Activated CD8-positive, alpha-beta memory T cell treated with anti-CD3 and anti-CD28 coated beads, Interleukin-2, amount 10 ng/mL, durations not matched to agents 7 days and 5 days (primary cell): ENCODE measurements at regions not wholly inside any gene's neighbourhood (a gene's known extent, or its start where the extent isn't known, plus 50 kb on each side); places are given as distances from the start of the nearest gene placed in this dataset.
"Not testable (repeated sequence)": the region's sequence is repeated elsewhere in the genome, so short reads cannot be mapped to it uniquely, and the experiment has no call there.

Experiments
- ATAC-seq: fragments of 150-1000 bp; cut with Tn5 transposase; one replicate; pipeline ENCODE4 v1.10.0; 2021; ENCODE audit warnings: moderate library complexity
- CTCF ChIA-PET: fragments of 350-600 bp; sonication (Branson Sonifier 250); formaldehyde crosslinking; loops from one replicate; lab custom pipeline; 2021; ENCODE audit warnings: antibody characterized with exemption; lab: Charles Lee
- DNase-seq: peaks from one replicate; pipeline ENCODE4 v3.0.0-alpha.2; 2020
- H3K27ac Mint-ChIP-seq: one replicate; pipeline ENCODE4 v1.8.0; 2021; ENCODE audit warnings: mild to moderate bottlenecking, mixed read lengths
- H3K27me3 Mint-ChIP-seq: one replicate; pipeline ENCODE4 v1.8.0; 2021; ENCODE audit warnings: mixed read lengths
- H3K36me3 Mint-ChIP-seq: one replicate; pipeline ENCODE4 v1.8.0; 2021; ENCODE audit warnings: mild to moderate bottlenecking, mixed read lengths
- H3K4me1 Mint-ChIP-seq: one replicate; pipeline ENCODE4 v1.8.0; 2021; ENCODE audit warnings: mixed read lengths
- H3K4me3 Mint-ChIP-seq: one replicate; pipeline ENCODE4 v1.8.0; 2021; ENCODE audit warnings: mild to moderate bottlenecking, moderate library complexity, mixed read lengths
- H3K9me3 Mint-ChIP-seq: one replicate; pipeline ENCODE4 v1.8.0; 2022; ENCODE audit warnings: low read depth, mixed read lengths

- H3K36me3 Mint-ChIP-seq, H3K9me3 Mint-ChIP-seq, H3K4me1 Mint-ChIP-seq, H3K4me3 Mint-ChIP-seq, CTCF ChIA-PET, H3K27ac Mint-ChIP-seq, DNase-seq, H3K27me3 Mint-ChIP-seq, ATAC-seq: not testable (repeated sequence)
Observed at GRCh38 chr9:119870251-119870650, 501.0 kb upstream of the BRINP1 start.

DNA sequence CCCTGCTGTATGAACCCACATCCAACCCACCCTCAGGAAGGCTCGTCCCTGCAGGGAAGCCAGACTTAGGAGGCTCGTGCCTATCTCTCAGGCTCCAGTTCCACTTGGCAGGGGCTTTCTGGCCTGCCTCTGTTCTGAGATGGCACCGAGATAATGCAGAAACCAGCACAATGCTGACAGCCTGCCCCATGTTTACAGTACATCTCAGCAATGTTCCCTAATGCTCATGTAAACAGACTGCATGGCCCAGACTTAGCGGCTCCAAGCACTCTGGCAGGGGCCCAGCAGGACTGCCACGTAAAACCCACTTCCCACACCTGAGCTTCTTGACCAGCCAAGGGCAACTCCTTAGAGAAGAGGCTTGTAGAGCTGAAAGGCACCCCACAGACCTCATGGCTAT, 499.5 kb upstream of the BRINP1 start:
- ATAC-seq (no peak), DNase-seq (no peak)
- Mint-ChIP-seq H3K9me3 (peaks cover 3% of the 10 kb centered on the region), H3K4me1 (no peaks in the 10 kb centered on the region), H3K4me3 (no peak overlapping the region), H3K27me3 (no peaks in the 10 kb centered on the region), H3K36me3 (no peaks in the 10 kb centered on the region), H3K27ac (no peak overlapping the region)
- CTCF ChIA-PET, result no interaction called here

DNA sequence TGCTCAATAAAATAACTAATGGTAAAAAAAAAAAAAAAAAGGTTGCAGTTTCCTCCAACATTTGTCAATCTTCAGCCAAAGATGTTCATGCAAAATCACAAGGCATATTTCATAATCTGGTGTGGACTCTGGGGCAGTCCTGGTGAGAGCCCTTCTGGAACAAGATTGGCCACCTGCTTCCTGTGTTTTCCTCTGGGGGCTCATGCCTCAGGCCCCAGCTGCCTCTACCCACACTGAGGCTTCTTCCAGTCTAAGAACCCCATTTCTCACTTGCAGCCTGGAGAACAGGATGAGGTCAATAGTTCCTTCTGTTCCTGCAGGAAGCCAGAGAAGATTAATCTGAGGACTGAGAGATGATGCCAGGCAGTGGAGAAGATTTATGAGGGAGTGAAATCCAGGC, 492.6 kb upstream of the BRINP1 start:
- H3K27me3 Mint-ChIP-seq, result no peaks in the 10 kb centered on the region
- H3K27ac Mint-ChIP-seq, result no peak overlapping the region
- no peak overlapping the region for H3K4me3 Mint-ChIP-seq
- H3K4me1 Mint-ChIP-seq, result no peaks in the 10 kb centered on the region
- no peak for DNase-seq
- no peaks in the 10 kb centered on the region for H3K36me3 Mint-ChIP-seq
- no peak for ATAC-seq
- H3K9me3 Mint-ChIP-seq, result no peaks in the 10 kb centered on the region
- CTCF ChIA-PET, result no interaction called here

- no peak for ATAC-seq
- no peaks in the 10 kb centered on the region for H3K9me3 Mint-ChIP-seq
Observed at GRCh38 chr9:119859128-119859527, 489.9 kb upstream of the BRINP1 start.

DNA sequence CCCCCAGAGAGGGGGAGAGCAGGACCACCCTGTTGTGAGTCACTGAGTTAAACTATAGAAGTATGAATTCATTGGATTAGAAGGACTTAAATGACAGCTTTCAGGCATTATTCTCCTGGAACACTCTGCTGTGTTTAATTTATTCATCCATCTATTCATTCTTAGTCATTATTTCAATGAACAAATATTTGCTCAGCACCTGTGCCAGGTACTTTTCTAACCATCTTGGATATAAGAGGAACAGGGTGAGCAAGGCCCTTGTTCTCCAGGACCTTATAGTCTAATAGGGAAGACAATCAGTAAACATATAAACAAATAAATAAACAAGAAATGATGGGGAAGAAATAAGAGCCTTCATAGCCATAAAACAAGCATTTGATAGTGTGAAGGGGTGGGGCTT, 483.9 kb upstream of the BRINP1 start:
- Mint-ChIP-seq H3K9me3 (no peaks in the 10 kb centered on the region), H3K4me3 (no peak overlapping the region)
- CTCF ChIA-PET, result no interaction called here

More at GRCh38 chr9:119859128-119859527, 489.9 kb upstream of the BRINP1 start:
- Mint-ChIP-seq H3K4me3 (no peak overlapping the region), H3K27ac (no peak overlapping the region), H3K27me3 (no peaks in the 10 kb centered on the region), H3K36me3 (no peaks in the 10 kb centered on the region), H3K4me1 (no peaks in the 10 kb centered on the region)
- DNase-seq, result no peak
- CTCF ChIA-PET, result no interaction called here

GRCh38 chr9:119852390-119852789, 483.2 kb upstream of the BRINP1 start:
- H3K36me3 Mint-ChIP-seq, result no peaks in the 10 kb centered on the region
- CTCF ChIA-PET, result no interaction called here

More for the DNA sequence above, 483.9 kb upstream of the BRINP1 start:
- no peak for DNase-seq
- ATAC-seq, result no peak
- Mint-ChIP-seq H3K27me3 (no peaks in the 10 kb centered on the region), H3K27ac (no peak overlapping the region), H3K36me3 (no peaks in the 10 kb centered on the region), H3K4me1 (no peaks in the 10 kb centered on the region)

GRCh38 chr9:119844431-119844830, 475.2 kb upstream of the BRINP1 start:
- Mint-ChIP-seq H3K36me3 (no peaks in the 10 kb centered on the region), H3K4me1 (no peaks in the 10 kb centered on the region), H3K27me3 (no peaks in the 10 kb centered on the region), H3K4me3 (no peak overlapping the region), H3K9me3 (no peaks in the 10 kb centered on the region), H3K27ac (no peak overlapping the region)
- DNase-seq (no peak), ATAC-seq (no peak)
- CTCF ChIA-PET, result no interaction called here

More at GRCh38 chr9:119852390-119852789, 483.2 kb upstream of the BRINP1 start:
- Mint-ChIP-seq H3K9me3 (no peaks in the 10 kb centered on the region), H3K4me3 (no peak overlapping the region), H3K27me3 (no peaks in the 10 kb centered on the region), H3K4me1 (no peaks in the 10 kb centered on the region), H3K27ac (no peak overlapping the region)
- DNase-seq, result no peak
- ATAC-seq, result no peak

GRCh38 chr9:119841016-119841415, 471.8 kb upstream of the BRINP1 start:
- Mint-ChIP-seq H3K4me1 (no peaks in the 10 kb centered on the region), H3K36me3 (no peaks in the 10 kb centered on the region), H3K27me3 (no peaks in the 10 kb centered on the region), H3K4me3 (no peak overlapping the region), H3K9me3 (no peaks in the 10 kb centered on the region), H3K27ac (no peak overlapping the region)
- CTCF ChIA-PET, result no interaction called here
- ATAC-seq, result no peak
- DNase-seq, result no peak

GRCh38 chr9:119839888-119840287, 470.7 kb upstream of the BRINP1 start:
- CTCF ChIA-PET, result no interaction called here

GRCh38 chr9:119838210-119838609, 469.0 kb upstream of the BRINP1 start:
- Mint-ChIP-seq H3K27me3 (no peaks in the 10 kb centered on the region), H3K4me1 (no peaks in the 10 kb centered on the region), H3K36me3 (no peaks in the 10 kb centered on the region), H3K4me3 (no peak overlapping the region), H3K27ac (no peak overlapping the region), H3K9me3 (no peaks in the 10 kb centered on the region)
- no peak for ATAC-seq
- no peak for DNase-seq
- CTCF ChIA-PET, result no interaction called here

More at GRCh38 chr9:119839888-119840287, 470.7 kb upstream of the BRINP1 start:
- H3K4me3 Mint-ChIP-seq, result no peak overlapping the region
- H3K9me3 Mint-ChIP-seq, result no peaks in the 10 kb centered on the region
- no peaks in the 10 kb centered on the region for H3K4me1 Mint-ChIP-seq
- ATAC-seq (no peak), DNase-seq (no peak)
- no peaks in the 10 kb centered on the region for H3K36me3 Mint-ChIP-seq
- no peak overlapping the region for H3K27ac Mint-ChIP-seq
- H3K27me3 Mint-ChIP-seq, result no peaks in the 10 kb centered on the region

- Mint-ChIP-seq H3K9me3 (no peaks in the 10 kb centered on the region), H3K4me1 (no peaks in the 10 kb centered on the region), H3K36me3 (no peaks in the 10 kb centered on the region), H3K4me3 (no peak overlapping the region), H3K27ac (no peak overlapping the region), H3K27me3 (no peaks in the 10 kb centered on the region)
- DNase-seq (no peak), ATAC-seq (no peak)
- CTCF ChIA-PET, result no interaction called here
Observed at GRCh38 chr9:119836036-119836435, 466.8 kb upstream of the BRINP1 start.

DNA sequence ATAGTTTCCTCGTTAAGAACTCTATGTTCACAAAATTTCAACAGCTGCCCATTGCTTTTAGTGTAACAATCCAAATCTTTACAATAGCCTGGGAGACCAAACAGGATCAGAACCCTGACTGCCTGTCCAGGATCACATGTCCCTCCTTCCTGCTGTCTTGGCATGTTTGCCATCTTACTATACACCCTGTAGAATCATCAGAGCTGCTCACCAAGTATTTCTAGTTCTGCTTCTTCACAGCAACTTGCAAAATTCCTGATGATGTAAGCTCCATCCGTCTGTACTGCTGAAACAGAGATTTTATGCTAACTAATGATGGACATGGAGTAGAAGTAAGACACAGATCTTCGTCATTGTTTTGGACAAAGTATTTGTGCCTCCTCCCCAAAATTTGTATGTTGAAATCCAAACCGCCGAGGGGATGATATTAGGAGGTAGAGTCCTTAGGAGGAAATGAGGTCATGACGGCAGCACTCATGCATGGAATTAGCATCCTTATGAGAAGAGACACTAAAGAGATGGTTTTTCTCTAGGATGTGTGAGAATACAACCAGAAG, 464.9 kb upstream of the BRINP1 start:
- no peak for ATAC-seq

DNA sequence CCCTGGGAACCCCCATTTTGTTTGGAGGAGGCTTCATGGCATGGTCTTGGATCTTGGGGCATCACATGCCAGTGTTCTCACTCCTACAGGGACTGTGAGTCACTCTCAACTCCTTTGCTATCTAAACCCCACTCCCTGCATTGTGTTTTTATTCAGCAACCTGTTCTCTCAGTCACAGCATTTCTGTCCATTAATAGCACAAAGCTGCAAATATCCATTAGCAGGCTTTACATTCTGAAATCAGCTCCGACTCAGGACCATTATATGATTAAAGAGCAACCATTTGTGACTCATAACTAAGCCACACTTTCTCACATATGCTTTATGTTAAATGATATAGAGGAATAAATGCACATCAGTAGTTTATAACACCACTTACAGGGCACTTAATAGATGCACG, 462.1 kb upstream of the BRINP1 start:
- DNase-seq, result no peak
- no peak for ATAC-seq
- no peaks in the 10 kb centered on the region for H3K4me1 Mint-ChIP-seq
- CTCF ChIA-PET, result no interaction called here
- H3K9me3 Mint-ChIP-seq, result no peaks in the 10 kb centered on the region
- no peak overlapping the region for H3K4me3 Mint-ChIP-seq
- H3K27me3 Mint-ChIP-seq, result no peaks in the 10 kb centered on the region
- H3K27ac Mint-ChIP-seq, result no peak overlapping the region
- H3K36me3 Mint-ChIP-seq, result no peaks in the 10 kb centered on the region

More for the DNA sequence above, 464.9 kb upstream of the BRINP1 start:
- Mint-ChIP-seq H3K36me3 (no peaks in the 10 kb centered on the region), H3K27ac (no peak overlapping the region), H3K9me3 (no peaks in the 10 kb centered on the region), H3K27me3 (no peaks in the 10 kb centered on the region), H3K4me3 (no peak overlapping the region), H3K4me1 (no peaks in the 10 kb centered on the region)
- no peak for DNase-seq
- CTCF ChIA-PET, result no interaction called here

GRCh38 chr9:119829748-119830147, 460.5 kb upstream of the BRINP1 start:
- Mint-ChIP-seq H3K9me3 (no peaks in the 10 kb centered on the region), H3K27ac (no peak overlapping the region), H3K27me3 (no peaks in the 10 kb centered on the region), H3K4me1 (no peaks in the 10 kb centered on the region), H3K36me3 (no peaks in the 10 kb centered on the region), H3K4me3 (no peak overlapping the region)
- DNase-seq (no peak), ATAC-seq (no peak)
- CTCF ChIA-PET, result no interaction called here

DNA sequence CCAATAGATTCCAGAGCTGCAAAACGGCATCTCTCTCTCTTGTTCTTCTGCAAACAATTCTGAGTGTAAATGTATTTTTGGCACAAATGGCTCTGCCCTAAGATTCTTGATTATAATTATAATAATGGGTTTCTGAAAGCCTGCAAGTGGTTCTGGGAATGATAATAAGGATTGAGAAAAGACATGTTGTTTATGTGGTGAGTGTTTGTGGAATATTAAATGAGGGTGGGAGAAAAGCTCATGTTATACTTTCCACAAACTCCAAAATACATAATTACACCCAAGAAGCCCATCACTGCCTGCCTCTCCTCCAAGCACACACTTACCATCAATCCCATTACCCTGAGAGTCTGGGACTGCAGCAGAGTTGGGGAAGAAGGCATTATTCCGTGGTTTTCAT, 460.0 kb upstream of the BRINP1 start:
- CTCF ChIA-PET, result no interaction called here
- Mint-ChIP-seq H3K4me1 (no peaks in the 10 kb centered on the region), H3K27ac (no peak overlapping the region), H3K27me3 (no peaks in the 10 kb centered on the region), H3K36me3 (no peaks in the 10 kb centered on the region), H3K4me3 (no peak overlapping the region), H3K9me3 (no peaks in the 10 kb centered on the region)
- no peak for DNase-seq
- ATAC-seq, result no peak
